Neuronal stem cell (in vitro differentiated cells): ENCODE measurements at regions not wholly inside any gene's neighbourhood (a gene's known extent, or its start where the extent isn't known, plus 50 kb on each side); places are given as distances from the start of the nearest gene placed in this dataset.

Experiments
- DNase-seq: peaks from one replicate; pipeline ENCODE4 v3.0.0-alpha.2; 2013; ENCODE audit warnings: low spot score
- H2AFZ ChIP-seq: one replicate; pipeline ENCODE4 v1.6.1; 2013; ENCODE audit warnings: mild to moderate bottlenecking, low read length, inconsistent platforms
- H2AK5ac ChIP-seq: 2 replicates; pipeline ENCODE4 v1.6.1; 2013; ENCODE audit warnings: low read depth, mild to moderate bottlenecking, inconsistent platforms, low read length, moderate library complexity, mixed read lengths
- H2BK120ac ChIP-seq: 2 replicates; pipeline ENCODE4 v1.6.1; 2013; ENCODE audit warnings: low read depth, mild to moderate bottlenecking, inconsistent platforms, low read length, moderate library complexity, mixed read lengths
- H2BK12ac ChIP-seq: one replicate; pipeline ENCODE4 v1.6.1; 2013; ENCODE audit warnings: low read length, inconsistent platforms
- H2BK15ac ChIP-seq: 2 replicates; pipeline ENCODE4 v1.6.1; 2013; ENCODE audit warnings: mild to moderate bottlenecking, low read length, inconsistent platforms, mixed read lengths
- H2BK5ac ChIP-seq: one replicate; pipeline ENCODE4 v1.6.1; 2013; ENCODE audit warnings: inconsistent platforms, mild to moderate bottlenecking, low read length, moderate library complexity
- H3K14ac ChIP-seq: one replicate; pipeline ENCODE4 v1.6.1; 2013; ENCODE audit warnings: low read length, inconsistent platforms
- H3K18ac ChIP-seq: 2 replicates; pipeline ENCODE4 v1.6.1; 2013; ENCODE audit warnings: low read length, inconsistent platforms
- H3K23ac ChIP-seq: 2 replicates; pipeline ENCODE4 v1.6.1; 2013; ENCODE audit warnings: low read depth, mild to moderate bottlenecking, mixed read lengths, low read length, inconsistent platforms; ENCODE audit not compliant: poor library complexity
- H3K27ac ChIP-seq: replicated peaks from 3 replicates; pipeline ENCODE4 v1.5.1; 2013; ENCODE audit warnings: low read length, inconsistent platforms
- H3K27me3 ChIP-seq, 3 experiments: 2 replicates each; pipeline ENCODE4 v1.6.1; 2013; ENCODE audit warnings: low read length in 3 of 3, mild to moderate bottlenecking in 2 of 3, inconsistent platforms in 1 of 3, low read depth in 1 of 3, mixed read lengths in 1 of 3, moderate library complexity in 1 of 3; ENCODE audit not compliant: control insufficient read depth in 3 of 3, insufficient read depth in 3 of 3
- H3K36me3 ChIP-seq, 2 donors: replicated peaks in 1 of 2; 2 replicates each; pipeline ENCODE4 v1.6.1; 2013; ENCODE audit warnings: low read length in 2 of 2; ENCODE audit not compliant: control insufficient read depth in 2 of 2, insufficient read depth in 2 of 2
- H3K4ac ChIP-seq: 2 replicates; pipeline ENCODE4 v1.6.1; 2013; ENCODE audit warnings: inconsistent platforms, mild to moderate bottlenecking, low read length, moderate library complexity
- H3K4me1 ChIP-seq, 2 donors: 1 replicate in 1 of 2; 2 replicates in 1 of 2; pipeline ENCODE4 v1.6.1; 2013; ENCODE audit warnings: low read length in 2 of 2, low read depth in 1 of 2; ENCODE audit not compliant: control insufficient read depth in 2 of 2, insufficient read depth in 1 of 2
- H3K4me2 ChIP-seq: one replicate; pipeline ENCODE4 v1.6.1; 2013; ENCODE audit warnings: mild to moderate bottlenecking, low read length, inconsistent platforms; ENCODE audit not compliant: insufficient read depth, poor library complexity, severe bottlenecking
- H3K4me3 ChIP-seq, 2 donors: 2 replicates each; pipeline ENCODE4 v1.5.1; 2013; ENCODE audit warnings: low read length in 2 of 2, mild to moderate bottlenecking in 2 of 2, inconsistent platforms in 1 of 2, moderate library complexity in 1 of 2
- H3K79me1 ChIP-seq: one replicate; pipeline ENCODE4 v1.6.1; 2013; ENCODE audit warnings: low read depth, mild to moderate bottlenecking, inconsistent platforms, low read length, moderate library complexity
- H3K9ac ChIP-seq: one replicate; pipeline ENCODE4 v1.6.1; 2013; ENCODE audit warnings: mild to moderate bottlenecking, low read depth, low read length, inconsistent platforms; ENCODE audit not compliant: poor library complexity
- H3K9me3 ChIP-seq, 2 donors: replicated peaks in 1 of 2; 2 replicates each; pipeline versions ENCODE3 to v1.6.1; 2013; ENCODE audit warnings: low read length in 2 of 2, mild to moderate bottlenecking in 2 of 2, inconsistent platforms in 1 of 2, low read depth in 1 of 2, mixed read lengths in 1 of 2, moderate library complexity in 1 of 2; ENCODE audit not compliant: control insufficient read depth in 2 of 2, insufficient read depth in 1 of 2
- H4K8ac ChIP-seq: one replicate; pipeline ENCODE4 v1.6.1; 2013; ENCODE audit warnings: low read depth, mild to moderate bottlenecking, inconsistent platforms, low read length, moderate library complexity
- H4K91ac ChIP-seq: one replicate; pipeline ENCODE4 v1.6.1; 2013; ENCODE audit warnings: low read length, low read depth, mild to moderate bottlenecking, inconsistent platforms; ENCODE audit not compliant: poor library complexity
- WGBS, 2 donors: extraction: QIAGEN DNeasy Blood & Tissue Kit; methylation state at CpG; one replicate each; pipeline ENCODE4 v1.1.7; 2013; ENCODE audit warnings: missing lambda C conversion rate in 2 of 2, mixed read lengths in 1 of 2; ENCODE audit not compliant: insufficient read length in 2 of 2, insufficient replicate concordance in 1 of 2; ENCODE audit errors: extremely low coverage in 2 of 2; 5-methylcytosine and 5-hydroxymethylcytosine counted together

GRCh38 chr15:77838595-77838994 lies 205.9 kb upstream of the LINGO1 start:
- Histone ChIP-seq H3K9me3 (no peaks in the 10 kb centered on the region), H2AFZ (no peak overlapping the region), H3K18ac (no peak overlapping the region), H3K27ac (no peak overlapping the region), H2BK12ac (no peak overlapping the region), H2BK15ac (no peak overlapping the region), H2AK5ac (no peak overlapping the region), H3K36me3 (no peaks in the 10 kb centered on the region), H2BK5ac (no peak overlapping the region), H3K4me3 (no peak overlapping the region), H2BK120ac (no peak overlapping the region), H3K79me1 (no peaks in the 10 kb centered on the region), H3K4ac (no peak overlapping the region), H3K23ac (no peak overlapping the region), H3K4me2 (no peak overlapping the region), H3K14ac (no peak overlapping the region), H3K4me1 (peaks cover 0 to 15% of the 10 kb centered on the region in 2 donors), H3K9ac (no peak overlapping the region), H4K91ac (no peak overlapping the region), H3K27me3 (peaks cover 0 to 30% (median 0%) of the 10 kb centered on the region in 3 experiments), H4K8ac (no peak overlapping the region)
- DNase-seq, result no peak
- no CpG with 5 or more reads among the region's 4 CpGs for WGBS, 2 donors

- H3K9ac ChIP-seq, result no peak overlapping the region
- H3K27me3 ChIP-seq, result peaks cover 0 to 30% (median 0%) of the 10 kb centered on the region in 3 experiments
- peak overlapping the region; percentile 11 for H3K18ac ChIP-seq
- H3K4me3 ChIP-seq, result no peak overlapping the region
- no peak overlapping the region for H3K4ac ChIP-seq
- H2BK5ac ChIP-seq, result no peak overlapping the region
- no peak overlapping the region for H3K27ac ChIP-seq
- no peaks in the 10 kb centered on the region for H3K9me3 ChIP-seq
- DNase-seq, result no peak
- H3K4me1 ChIP-seq, result peaks cover 0 to 15% of the 10 kb centered on the region in 2 donors
- H3K23ac ChIP-seq, result no peak overlapping the region
- no peak overlapping the region for H2BK12ac ChIP-seq
- no peak overlapping the region for H2BK15ac ChIP-seq
- no peak overlapping the region for H4K91ac ChIP-seq
- no peak overlapping the region for H2BK120ac ChIP-seq
- no CpG with 5 or more reads among the region's 10 CpGs for whole genome bisulfite sequencing, 2 donors
- no peaks in the 10 kb centered on the region for H3K79me1 ChIP-seq
- no peak overlapping the region for H3K14ac ChIP-seq
- H2AK5ac ChIP-seq, result peak overlapping the region; percentile 3
- no peak overlapping the region for H3K4me2 ChIP-seq
- H2AFZ ChIP-seq, result no peak overlapping the region
- H4K8ac ChIP-seq, result no peak overlapping the region
- H3K36me3 ChIP-seq, result no peaks in the 10 kb centered on the region
Measured at GRCh38 chr15:77838061-77838460, 205.3 kb upstream of the LINGO1 start.

- H2AK5ac ChIP-seq, result peak overlapping the region; percentile 3
- no peak overlapping the region for H3K4me3 ChIP-seq
- no peak overlapping the region for H2AFZ ChIP-seq
- H3K79me1 ChIP-seq, result no peaks in the 10 kb centered on the region
- peaks cover 0 to 30% (median 0%) of the 10 kb centered on the region in 3 experiments for H3K27me3 ChIP-seq
- H3K36me3 ChIP-seq, result no peaks in the 10 kb centered on the region
- no peak overlapping the region for H3K18ac ChIP-seq
- H2BK120ac ChIP-seq, result no peak overlapping the region
- DNase-seq, result no peak
- no peak overlapping the region for H4K8ac ChIP-seq
- no peak overlapping the region for H3K4me2 ChIP-seq
- H3K14ac ChIP-seq, result no peak overlapping the region
- peaks cover 0 to 15% of the 10 kb centered on the region in 2 donors for H3K4me1 ChIP-seq
- H3K23ac ChIP-seq, result no peak overlapping the region
- no peak overlapping the region for H3K4ac ChIP-seq
- H4K91ac ChIP-seq, result no peak overlapping the region
- H2BK5ac ChIP-seq, result no peak overlapping the region
- no peak overlapping the region for H3K9ac ChIP-seq
- H2BK12ac ChIP-seq, result no peak overlapping the region
- H3K27ac ChIP-seq, result no peak overlapping the region
- H3K9me3 ChIP-seq, result no peaks in the 10 kb centered on the region
- no peak overlapping the region for H2BK15ac ChIP-seq
- no CpG with 5 or more reads among the region's 6 CpGs for WGBS, 2 donors
Measured at GRCh38 chr15:77837649-77838025, 204.9 kb upstream of the LINGO1 start.

- no peak overlapping the region for H3K14ac ChIP-seq
- H2AK5ac ChIP-seq, result peak overlapping the region; percentile 48
- no CpG with 5 or more reads among the region's 12 CpGs for WGBS, 2 donors
- no peak overlapping the region for H3K9ac ChIP-seq
- H3K27ac ChIP-seq, result no peak overlapping the region
- peaks cover 0 to 30% (median 0%) of the 10 kb centered on the region in 3 experiments for H3K27me3 ChIP-seq
- no peak overlapping the region for H3K23ac ChIP-seq
- no peak for DNase-seq
- no peaks in the 10 kb centered on the region for H3K36me3 ChIP-seq
- peak overlapping the region; percentile 34 for H2AFZ ChIP-seq
- H4K91ac ChIP-seq, result no peak overlapping the region
- no peak overlapping the region for H4K8ac ChIP-seq
- H2BK5ac ChIP-seq, result no peak overlapping the region
- H3K4me2 ChIP-seq, result no peak overlapping the region
- H2BK15ac ChIP-seq, result no peak overlapping the region
- H3K4me1 ChIP-seq, result peaks cover 0 to 15% of the 10 kb centered on the region in 2 donors
- H3K79me1 ChIP-seq, result no peaks in the 10 kb centered on the region
- H2BK12ac ChIP-seq, result no peak overlapping the region
- H3K9me3 ChIP-seq, result no peaks in the 10 kb centered on the region
- no peak overlapping the region for H3K4me3 ChIP-seq
- peak overlapping the region; percentile 11 for H3K18ac ChIP-seq
- no peak overlapping the region for H2BK120ac ChIP-seq
- no peak overlapping the region for H3K4ac ChIP-seq
Measured at GRCh38 chr15:77836906-77837648, 204.4 kb upstream of the LINGO1 start.
